Prostate gland (tissue), 2 donors: ENCODE measurements at regions not wholly inside any gene's neighbourhood (a gene's known extent, or its start where the extent isn't known, plus 50 kb on each side); places are given as distances from the start of the nearest gene placed in this dataset.

Source experiments
- CTCF ChIP-seq, 4 experiments: fragments of 200-600 bp in 2 of 4; fragments of 450-650 bp in 2 of 4; sonication (generic) in 2 of 4; IDR thresholded peaks; 1 replicate in 3 of 4; 2 replicates in 1 of 4; pipeline ENCODE4 v1.5.1; 2016 to 2019; ENCODE audit warnings: antibody characterized with exemption in 4 of 4, mild to moderate bottlenecking in 2 of 4, moderate library complexity in 2 of 4
- POLR2A ChIP-seq: fragments of 450-650 bp; IDR thresholded peaks from one replicate; pipeline ENCODE4 v1.6.1; 2016; ENCODE audit warnings: antibody characterized with exemption, mild to moderate bottlenecking

GRCh38 chr15:29896062-29896461 is 73.8 kb upstream of the TJP1 start:
- TF ChIP-seq CTCF (IDR thresholded peaks at IDR 0.05): no peak
- TF ChIP-seq POLR2A: no peak
